DND-41 (cell line): ENCODE measurements at regions not wholly inside any gene's neighbourhood (a gene's known extent, or its start where the extent isn't known, plus 50 kb on each side); places are given as distances from the start of the nearest gene placed in this dataset.
"Not testable (repeated sequence)": the region's sequence is repeated elsewhere in the genome, so short reads cannot be mapped to it uniquely, and the experiment has no call there.

Experiments used
- EZH2 ChIP-seq: IDR thresholded peaks from 3 replicates; pipeline ENCODE4 v1.6.1; 2012; ENCODE audit warnings: borderline replicate concordance, low read depth, mild to moderate bottlenecking, moderate library complexity, low read length, inconsistent platforms; ENCODE audit not compliant: severe bottlenecking
- TF ChIP-seq, protein P1 (sequence below): IDR thresholded peaks from 2 replicates; pipeline ENCODE4 v1.5.1; 2012; ENCODE audit warnings: borderline replicate concordance, low read length, moderate library complexity, mild to moderate bottlenecking; ENCODE audit not compliant: poor library complexity, severe bottlenecking; ENCODE audit errors: extremely low read depth

DNA sequence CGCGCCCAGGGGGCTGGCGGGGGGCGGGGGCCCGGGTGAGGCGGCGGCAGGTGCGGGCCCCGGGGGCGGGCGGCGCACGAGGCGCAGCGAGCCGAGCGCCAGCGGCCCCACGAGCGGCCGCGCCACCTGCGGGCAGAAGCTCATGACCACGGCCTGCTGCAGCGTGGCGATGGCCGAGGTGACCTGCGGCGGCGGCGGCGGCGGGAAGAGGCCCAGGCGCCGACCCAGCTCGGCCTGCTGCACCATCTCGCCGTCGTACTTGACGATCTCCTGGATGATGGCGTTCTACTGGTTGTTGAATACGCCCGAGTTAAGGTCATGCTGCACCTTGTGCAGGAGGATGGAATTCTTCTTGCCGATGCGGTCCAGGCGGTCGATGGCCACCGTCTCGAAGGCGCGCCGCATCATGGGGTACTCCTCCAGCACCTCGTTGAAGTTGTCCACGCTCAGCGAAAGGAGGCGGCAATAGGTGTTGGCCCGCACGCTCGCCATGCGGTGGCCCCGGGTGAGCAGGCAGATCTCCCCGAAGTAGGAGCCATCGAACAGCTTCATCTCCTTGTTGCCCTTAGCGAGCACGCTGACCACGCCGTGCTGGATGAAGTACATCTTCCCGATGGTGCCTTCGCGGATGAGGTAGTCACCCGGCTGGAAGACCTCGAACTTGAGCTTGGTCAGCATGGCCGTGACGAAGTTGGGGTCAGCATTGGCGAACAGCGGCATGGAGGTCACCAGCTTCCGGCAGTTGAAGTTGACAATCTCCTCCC lies 89.5 kb downstream of the GOLGA8K start:
- TF ChIP-seq, protein P1, sequence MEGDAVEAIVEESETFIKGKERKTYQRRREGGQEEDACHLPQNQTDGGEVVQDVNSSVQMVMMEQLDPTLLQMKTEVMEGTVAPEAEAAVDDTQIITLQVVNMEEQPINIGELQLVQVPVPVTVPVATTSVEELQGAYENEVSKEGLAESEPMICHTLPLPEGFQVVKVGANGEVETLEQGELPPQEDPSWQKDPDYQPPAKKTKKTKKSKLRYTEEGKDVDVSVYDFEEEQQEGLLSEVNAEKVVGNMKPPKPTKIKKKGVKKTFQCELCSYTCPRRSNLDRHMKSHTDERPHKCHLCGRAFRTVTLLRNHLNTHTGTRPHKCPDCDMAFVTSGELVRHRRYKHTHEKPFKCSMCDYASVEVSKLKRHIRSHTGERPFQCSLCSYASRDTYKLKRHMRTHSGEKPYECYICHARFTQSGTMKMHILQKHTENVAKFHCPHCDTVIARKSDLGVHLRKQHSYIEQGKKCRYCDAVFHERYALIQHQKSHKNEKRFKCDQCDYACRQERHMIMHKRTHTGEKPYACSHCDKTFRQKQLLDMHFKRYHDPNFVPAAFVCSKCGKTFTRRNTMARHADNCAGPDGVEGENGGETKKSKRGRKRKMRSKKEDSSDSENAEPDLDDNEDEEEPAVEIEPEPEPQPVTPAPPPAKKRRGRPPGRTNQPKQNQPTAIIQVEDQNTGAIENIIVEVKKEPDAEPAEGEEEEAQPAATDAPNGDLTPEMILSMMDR, result not testable (repeated sequence)
- TF ChIP-seq EZH2, result not testable (repeated sequence)
